ENCODE measurements at regions not wholly inside any gene's neighbourhood (a gene's known extent, or its start where the extent isn't known, plus 50 kb on each side); places are given as distances from the start of the nearest gene placed in this dataset.

- no peaks in the 10 kb centered on the region for H3K27me3 ChIP-seq (replicated peaks in 1 of 2; ENCODE audit: control insufficient read depth in 2 of 2, insufficient read depth in 2 of 2, low read length in 1 of 2)
- H3K9ac ChIP-seq (ENCODE audit: control insufficient read depth, insufficient read depth, low read length), result no peak overlapping the region
- SMC1A ChIA-PET (ENCODE audit: uncharacterized antibody, unreplicated experiment), result no interaction called here
- in situ Hi-C loops (cut with MboI), result no loop called here
- no peak overlapping the region for H2AFZ ChIP-seq (ENCODE audit: control insufficient read depth, low read depth, low read length)
- FAIRE-seq (no peak), ATAC-seq (no peak), DNase-seq (ENCODE audit: low read depth, low spot score) (no peak)
- H3K79me2 ChIP-seq (ENCODE audit: control insufficient read depth, insufficient read depth, low read length), result no peaks in the 10 kb centered on the region
- peaks cover 6% of the 10 kb centered on the region for H3K4me1 ChIP-seq (ENCODE audit: control insufficient read depth, insufficient read depth, low read length)
- H3K36me3 ChIP-seq (ENCODE audit: control insufficient read depth in 2 of 2, insufficient read depth in 2 of 2, low read length in 1 of 2), result no peaks in the 10 kb centered on the region
- BruUV-seq (replicated peaks), result no TSS peak
- H3K9me3 ChIP-seq (replicated peaks; ENCODE audit: control insufficient read depth, insufficient read depth, low read length), result no peaks in the 10 kb centered on the region; the same call in 1 of the 3 replicates
- POLR2A ChIA-PET, result no interaction called here
- H3K4me2 ChIP-seq (ENCODE audit: control insufficient read depth, insufficient read depth), result no peak overlapping the region
- CTCF ChIA-PET, result no interaction called here
- H4K20me1 ChIP-seq (ENCODE audit: control insufficient read depth, insufficient read depth), result no peaks in the 10 kb centered on the region
- RAD21 ChIA-PET (ENCODE audit: unreplicated experiment), result no interaction called here
- no peak overlapping the region for H3K4me3 ChIP-seq
- H3K27ac ChIP-seq (ENCODE audit: control insufficient read depth, insufficient read depth), result no peak overlapping the region
- intact Hi-C loops (cut with micrococcal nuclease; ENCODE audit: unreplicated experiment), result no loop called here
- TF ChIP-seq MYB (IDR thresholded peaks at IDR 0.05; ENCODE audit: borderline replicate concordance, low read depth, low read length), result no peak
- no peak for TF ChIP-seq ZBTB40 (IDR thresholded peaks at IDR 0.05; ENCODE audit: borderline replicate concordance)
- TF ChIP-seq SIN3A (IDR thresholded peaks at IDR 0.05; ENCODE audit: low read depth, low read length), result no peak
- TF ChIP-seq, protein P1, sequence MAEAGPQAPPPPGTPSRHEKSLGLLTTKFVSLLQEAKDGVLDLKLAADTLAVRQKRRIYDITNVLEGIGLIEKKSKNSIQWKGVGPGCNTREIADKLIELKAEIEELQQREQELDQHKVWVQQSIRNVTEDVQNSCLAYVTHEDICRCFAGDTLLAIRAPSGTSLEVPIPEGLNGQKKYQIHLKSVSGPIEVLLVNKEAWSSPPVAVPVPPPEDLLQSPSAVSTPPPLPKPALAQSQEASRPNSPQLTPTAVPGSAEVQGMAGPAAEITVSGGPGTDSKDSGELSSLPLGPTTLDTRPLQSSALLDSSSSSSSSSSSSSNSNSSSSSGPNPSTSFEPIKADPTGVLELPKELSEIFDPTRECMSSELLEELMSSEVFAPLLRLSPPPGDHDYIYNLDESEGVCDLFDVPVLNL (IDR thresholded peaks at IDR 0.05; ENCODE audit: low read depth, low read length), result no peak
- no peak for TF ChIP-seq PRDM15 (CRISPR knock-in tag; IDR thresholded peaks at IDR 0.05)
- TF ChIP-seq MYC (IDR thresholded peaks at IDR 0.05; ENCODE audit: insufficient read depth, insufficient read length, insufficient replicate concordance, low read length, severe bottlenecking), result no peak
- TF ChIP-seq E2F8 (IDR thresholded peaks at IDR 0.05; ENCODE audit: low read depth, partially characterized antibody), result no peak
- no peak for TF ChIP-seq NKRF (conservative IDR thresholded peaks at IDR 0.05)
- TF ChIP-seq HDGF (IDR thresholded peaks at IDR 0.05), result no peak
- no peak for TF ChIP-seq EGR1 (IDR thresholded peaks at IDR 0.05; ENCODE audit: borderline replicate concordance in 1 of 2, low read depth in 2 of 2, low read length in 2 of 2)
These were observed 80.3 kb upstream of the TET2 start for GRCh38 chr4:105066401-105066800.

All from GM12878 (cell line).